Neural crest cell (in vitro differentiated cells): ENCODE measurements at regions not wholly inside any gene's neighbourhood (a gene's known extent, or its start where the extent isn't known, plus 50 kb on each side); places are given as distances from the start of the nearest gene placed in this dataset.
"Not testable (repeated sequence)": the region's sequence is repeated elsewhere in the genome, so short reads cannot be mapped to it uniquely, and the experiment has no call there.

Experiments
- DNase-seq: peaks from one replicate; pipeline ENCODE4 v3.0.0; 2021; ENCODE audit warnings: low read depth, mixed read lengths, low spot score
- H3K27ac Mint-ChIP-seq: one replicate; pipeline ENCODE4 v1.8.0; 2021; ENCODE audit warnings: mild to moderate bottlenecking, mixed read lengths; ENCODE audit not compliant: unreplicated experiment
- H3K27me3 Mint-ChIP-seq: 2 replicates; pipeline ENCODE4 v1.8.0; 2021; ENCODE audit warnings: low read depth, mild to moderate bottlenecking, mixed read lengths
- H3K36me3 Mint-ChIP-seq: 2 replicates; pipeline ENCODE4 v1.8.0; 2021; ENCODE audit warnings: low read depth, mild to moderate bottlenecking, mixed read lengths
- H3K4me1 Mint-ChIP-seq: 2 replicates; pipeline ENCODE4 v1.8.0; 2021; ENCODE audit warnings: mixed read lengths
- H3K4me3 Mint-ChIP-seq: one replicate; pipeline ENCODE4 v1.8.0; 2021; ENCODE audit warnings: mild to moderate bottlenecking, mixed read lengths
- H3K9me3 Mint-ChIP-seq: 2 replicates; pipeline ENCODE4 v1.8.0; 2021; ENCODE audit warnings: mixed read lengths
- TF ChIP-seq, protein P1 (sequence below): fragments of 200-600 bp; sonication (generic); conservative IDR thresholded peaks from 2 replicates; pipeline ENCODE4 v1.5.0; 2021; ENCODE audit warnings: antibody characterized with exemption, mild to moderate bottlenecking

DNA sequence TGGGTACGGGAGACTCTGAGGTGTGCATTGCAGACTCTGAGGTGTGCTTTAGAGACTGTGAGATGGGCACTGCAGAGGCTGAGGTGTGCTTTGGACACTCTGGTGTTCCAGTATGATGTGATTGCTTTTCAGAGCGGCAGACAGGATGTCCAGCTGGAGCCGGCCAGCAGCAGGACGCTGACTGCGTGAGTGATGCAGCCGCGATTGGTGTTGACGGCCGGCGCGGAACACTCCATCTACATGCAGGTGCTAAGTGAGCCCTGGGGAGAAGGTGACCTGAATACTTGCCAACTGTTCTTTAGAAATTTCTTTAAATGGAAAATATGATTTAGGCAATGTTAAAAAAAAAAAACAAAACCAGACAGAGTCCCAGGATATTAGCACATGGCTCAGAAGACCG lies 103.1 kb upstream of the PPP2R3B start:
- peaks cover 8% of the 10 kb centered on the region for H3K9me3 Mint-ChIP-seq
- DNase-seq: no peak
- TF ChIP-seq, protein P1, sequence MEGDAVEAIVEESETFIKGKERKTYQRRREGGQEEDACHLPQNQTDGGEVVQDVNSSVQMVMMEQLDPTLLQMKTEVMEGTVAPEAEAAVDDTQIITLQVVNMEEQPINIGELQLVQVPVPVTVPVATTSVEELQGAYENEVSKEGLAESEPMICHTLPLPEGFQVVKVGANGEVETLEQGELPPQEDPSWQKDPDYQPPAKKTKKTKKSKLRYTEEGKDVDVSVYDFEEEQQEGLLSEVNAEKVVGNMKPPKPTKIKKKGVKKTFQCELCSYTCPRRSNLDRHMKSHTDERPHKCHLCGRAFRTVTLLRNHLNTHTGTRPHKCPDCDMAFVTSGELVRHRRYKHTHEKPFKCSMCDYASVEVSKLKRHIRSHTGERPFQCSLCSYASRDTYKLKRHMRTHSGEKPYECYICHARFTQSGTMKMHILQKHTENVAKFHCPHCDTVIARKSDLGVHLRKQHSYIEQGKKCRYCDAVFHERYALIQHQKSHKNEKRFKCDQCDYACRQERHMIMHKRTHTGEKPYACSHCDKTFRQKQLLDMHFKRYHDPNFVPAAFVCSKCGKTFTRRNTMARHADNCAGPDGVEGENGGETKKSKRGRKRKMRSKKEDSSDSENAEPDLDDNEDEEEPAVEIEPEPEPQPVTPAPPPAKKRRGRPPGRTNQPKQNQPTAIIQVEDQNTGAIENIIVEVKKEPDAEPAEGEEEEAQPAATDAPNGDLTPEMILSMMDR: no peak
- H3K27me3 Mint-ChIP-seq: peaks cover 23% of the 10 kb centered on the region
- H3K27ac Mint-ChIP-seq: no peak overlapping the region
- no peaks in the 10 kb centered on the region for H3K36me3 Mint-ChIP-seq
- H3K4me3 Mint-ChIP-seq: no peak overlapping the region
- no peaks in the 10 kb centered on the region for H3K4me1 Mint-ChIP-seq

DNA sequence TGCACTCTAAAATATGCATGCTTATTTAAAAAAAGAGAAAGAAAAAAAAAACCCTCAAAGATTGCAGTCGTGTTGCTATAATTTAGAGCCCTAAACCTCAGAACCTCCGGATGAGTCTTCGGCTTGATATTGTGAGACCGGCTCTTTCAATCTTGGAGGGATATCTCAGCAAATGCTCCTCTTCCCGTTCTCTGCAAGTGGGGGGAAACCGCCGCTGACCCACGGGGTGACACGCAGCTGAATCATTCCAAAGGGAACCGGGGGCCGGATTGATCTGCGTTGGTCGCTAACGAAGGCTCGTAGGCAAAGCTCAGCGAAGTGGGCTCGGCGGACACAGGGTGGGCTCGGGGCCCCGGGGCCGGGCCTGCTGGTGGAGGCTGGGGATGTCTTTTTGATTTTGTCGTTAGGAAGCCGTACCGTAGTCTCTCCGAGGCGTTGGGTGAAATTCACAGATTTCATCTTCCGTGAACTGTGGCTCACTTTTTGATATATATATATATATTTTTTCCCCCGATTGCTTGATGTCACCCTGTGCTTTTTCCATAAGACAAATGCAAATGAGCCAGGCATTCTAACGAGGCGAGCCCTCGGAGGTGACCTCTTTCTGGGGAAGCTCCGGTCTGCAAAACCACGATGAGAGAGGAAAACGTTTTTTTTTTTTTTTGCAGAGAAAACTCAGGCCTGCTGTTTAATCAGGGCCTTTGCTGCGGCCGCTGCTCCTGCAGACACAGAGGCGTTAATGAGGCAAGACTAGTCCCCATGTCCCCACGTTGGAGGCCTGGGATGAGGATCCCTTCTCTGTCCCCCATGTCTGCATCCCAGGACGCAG lies 110.7 kb upstream of the PPP2R3B start:
- H3K27me3 Mint-ChIP-seq: peaks cover 51% of the 10 kb centered on the region
- DNase-seq: no peak
- no peaks in the 10 kb centered on the region for H3K36me3 Mint-ChIP-seq
- H3K4me1 Mint-ChIP-seq: peaks cover 12% of the 10 kb centered on the region
- TF ChIP-seq, protein P1: no peak
- H3K9me3 Mint-ChIP-seq: no peaks in the 10 kb centered on the region
- no peak overlapping the region for H3K27ac Mint-ChIP-seq
- no peak overlapping the region for H3K4me3 Mint-ChIP-seq

DNA sequence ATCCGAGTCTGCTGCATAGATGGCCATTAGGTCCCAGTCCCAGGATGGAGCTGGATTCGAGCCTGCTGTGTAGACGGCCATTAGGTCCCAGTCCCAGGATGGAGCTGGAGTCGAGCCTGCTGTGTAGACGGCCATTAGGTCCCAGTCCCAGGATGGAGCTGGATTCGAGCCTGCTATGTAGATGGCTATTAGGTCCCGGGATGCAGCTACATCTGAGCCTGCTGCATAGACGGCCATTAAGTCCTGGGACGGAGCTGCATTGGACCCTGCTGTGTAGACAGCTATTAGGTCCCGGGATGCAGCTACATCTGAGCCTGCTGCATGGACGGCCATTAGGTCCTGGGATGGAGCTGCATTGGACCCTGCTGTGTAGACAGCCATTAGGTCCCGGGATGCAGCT lies 112.2 kb upstream of the PPP2R3B start:
- not testable (repeated sequence) for H3K36me3 Mint-ChIP-seq

DNA sequence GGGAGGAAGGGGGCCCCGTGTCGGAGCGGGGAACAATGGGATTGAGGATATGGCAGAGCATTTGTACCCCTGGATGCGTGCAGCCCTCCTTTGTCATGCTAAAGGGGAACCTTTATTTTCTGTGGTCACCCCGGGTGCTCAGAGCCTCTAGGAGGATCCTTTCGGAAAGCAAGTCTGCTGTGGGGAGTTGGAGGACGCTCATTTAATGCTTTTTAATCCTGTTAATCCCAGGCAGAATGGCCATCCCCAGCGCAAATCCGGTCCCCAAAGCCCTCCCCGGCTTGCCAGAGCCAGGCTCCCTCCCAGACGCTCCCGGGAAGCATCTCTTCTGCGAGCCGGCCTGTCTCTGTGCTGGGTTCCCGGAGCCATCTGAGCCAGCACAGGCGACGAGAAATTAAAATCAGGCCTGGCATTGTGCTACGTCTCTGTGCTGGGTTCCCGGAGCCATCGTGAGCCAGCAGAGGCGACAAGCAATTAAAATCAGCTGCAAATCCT lies 113.2 kb upstream of the PPP2R3B start:
- peak overlapping the region; percentile 45 for H3K4me3 Mint-ChIP-seq
- H3K27me3 Mint-ChIP-seq: peaks cover 68% of the 10 kb centered on the region
- no peaks in the 10 kb centered on the region for H3K9me3 Mint-ChIP-seq
- H3K36me3 Mint-ChIP-seq: no peaks in the 10 kb centered on the region
- TF ChIP-seq, protein P1: no peak
- peaks cover 12% of the 10 kb centered on the region for H3K4me1 Mint-ChIP-seq
- no peak for DNase-seq
- H3K27ac Mint-ChIP-seq: no peak overlapping the region

More for the DNA sequence above, 112.2 kb upstream of the PPP2R3B start:
- not testable (repeated sequence) for H3K9me3 Mint-ChIP-seq, H3K27ac Mint-ChIP-seq, DNase-seq, H3K4me3 Mint-ChIP-seq
- peaks cover 60% of the 10 kb centered on the region for H3K27me3 Mint-ChIP-seq
- peaks cover 12% of the 10 kb centered on the region for H3K4me1 Mint-ChIP-seq

DNA sequence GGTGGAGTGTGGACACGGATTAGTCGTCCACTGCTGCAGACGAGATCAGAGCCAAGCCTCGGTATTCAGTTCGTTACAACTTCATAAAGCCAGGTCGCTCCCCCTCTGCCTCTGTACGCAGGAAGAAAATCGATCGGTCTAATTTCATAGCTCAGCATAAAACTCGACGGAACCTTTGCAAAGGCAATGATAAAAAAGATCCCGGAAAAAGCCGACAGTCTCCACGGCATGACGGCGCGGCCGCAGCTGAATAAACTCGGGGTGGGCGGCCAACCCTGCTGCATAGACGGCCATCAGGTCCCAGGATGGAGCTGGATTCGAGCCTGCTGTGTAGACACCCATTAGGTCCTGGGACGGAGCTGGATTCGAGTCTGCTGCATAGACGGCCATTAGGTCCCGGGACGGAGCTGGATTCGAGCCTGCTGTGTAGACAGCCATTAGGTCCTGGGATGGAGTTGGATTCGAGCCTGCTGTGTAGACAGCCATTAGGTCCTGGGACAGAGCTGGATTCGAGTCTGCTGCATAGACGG lies 113.8 kb upstream of the PPP2R3B start:
- H3K9me3 Mint-ChIP-seq: no peaks in the 10 kb centered on the region
- H3K27ac Mint-ChIP-seq: no peak overlapping the region
- H3K36me3 Mint-ChIP-seq: no peaks in the 10 kb centered on the region
- H3K27me3 Mint-ChIP-seq: peaks cover 69% of the 10 kb centered on the region
- DNase-seq: no peak
- no peak overlapping the region for H3K4me3 Mint-ChIP-seq
- TF ChIP-seq, protein P1: no peak
- peaks cover 12% of the 10 kb centered on the region for H3K4me1 Mint-ChIP-seq

DNA sequence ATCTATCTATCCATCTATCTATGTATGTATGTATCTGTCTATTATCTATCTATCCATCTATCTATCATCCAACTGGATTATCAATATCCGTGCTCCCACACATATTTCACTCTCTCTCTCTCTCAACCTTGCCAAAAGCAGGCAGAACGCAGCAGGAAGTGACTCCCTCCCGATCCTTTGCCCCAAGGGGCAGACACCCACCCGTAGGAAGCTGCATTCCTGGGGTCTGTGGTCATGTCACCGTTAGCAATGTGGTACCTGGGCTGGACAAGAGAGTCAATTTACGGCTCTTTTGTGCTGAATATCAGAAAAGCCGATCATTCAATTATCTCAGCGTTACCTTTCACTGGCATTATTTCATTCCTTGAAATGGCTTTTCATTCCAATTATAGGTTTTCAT lies 119.6 kb upstream of the PPP2R3B start:
- TF ChIP-seq, protein P1: no peak
- Mint-ChIP-seq H3K27me3 (peaks cover 75% of the 10 kb centered on the region), H3K27ac (no peak overlapping the region), H3K9me3 (peaks cover 2% of the 10 kb centered on the region), H3K4me1 (no peaks in the 10 kb centered on the region), H3K4me3 (no peak overlapping the region), H3K36me3 (no peaks in the 10 kb centered on the region)
- DNase-seq: no peak
